Caco-2 (cell line): ENCODE measurements at regions not wholly inside any gene's neighbourhood (a gene's known extent, or its start where the extent isn't known, plus 50 kb on each side); places are given as distances from the start of the nearest gene placed in this dataset.

Experiments
- BruUV-seq: library from RNA; stranded (reverse); fragments of 400-500 nt; replicated peaks from 2 replicates; lab custom pipeline; 2021; lab: Mats Ljungman, UMichigan
- CTCF ChIA-PET: fragments of 300-600 bp; sonication (Branson Sonifier 250); formaldehyde crosslinking; loops from one replicate; lab custom pipeline; 2022; ENCODE audit warnings: antibody characterized with exemption; lab: Charles Lee
- POLR2A ChIA-PET: fragments of 300-600 bp; sonication (Branson Sonifier 250); formaldehyde crosslinking; loops from one replicate; lab custom pipeline; 2022; ENCODE audit warnings: antibody characterized with exemption; lab: Charles Lee
- DNase-seq, 2 experiments: peaks; one replicate each; pipeline versions ENCODE4 v3.0.0 to v3.0.0-alpha.2; 2020 to 2022
- H3K27me3 ChIP-seq: replicated peaks from 2 replicates; pipeline ENCODE4 v1.6.0; 2011; ENCODE audit warnings: low read length; ENCODE audit not compliant: control insufficient read depth, insufficient read depth
- H3K36me3 ChIP-seq: 2 replicates; pipeline ENCODE4 v1.5.1; 2011; ENCODE audit warnings: low read length; ENCODE audit not compliant: control insufficient read depth, insufficient read depth
- H3K4me1 ChIP-seq: fragments of 250-450 bp; sonication (Bioruptor Pico); 2 replicates; pipeline ENCODE4 v1.5.1; 2020; ENCODE audit warnings: mild to moderate bottlenecking
- H3K4me3 ChIP-seq: 2 replicates; pipeline ENCODE4 v1.5.1; 2011; ENCODE audit warnings: low read depth, mild to moderate bottlenecking, control low read depth, low read length
- H3K9me3 ChIP-seq: fragments of 250-450 bp; sonication (Bioruptor Pico); 2 replicates; pipeline ENCODE4 v1.5.1; 2020; ENCODE audit warnings: mild to moderate bottlenecking, moderate library complexity
- H3K27ac Mint-ChIP-seq: one replicate; pipeline ENCODE4 v1.8.0; 2022; ENCODE audit warnings: mixed read lengths; ENCODE audit not compliant: unreplicated experiment
- H3K27me3 Mint-ChIP-seq: one replicate; pipeline ENCODE4 v1.8.0; 2022; ENCODE audit warnings: mixed read lengths; ENCODE audit not compliant: insufficient read depth, unreplicated experiment
- H3K36me3 Mint-ChIP-seq: one replicate; pipeline ENCODE4 v1.8.0; 2022; ENCODE audit warnings: mild to moderate bottlenecking, mixed read lengths; ENCODE audit not compliant: insufficient read depth, unreplicated experiment
- H3K4me1 Mint-ChIP-seq: one replicate; pipeline ENCODE4 v1.8.0; 2022; ENCODE audit warnings: low read depth, mixed read lengths; ENCODE audit not compliant: unreplicated experiment
- H3K4me3 Mint-ChIP-seq: one replicate; pipeline ENCODE4 v1.8.0; 2022; ENCODE audit warnings: mild to moderate bottlenecking, moderate library complexity, mixed read lengths; ENCODE audit not compliant: unreplicated experiment
- H3K9me3 Mint-ChIP-seq: one replicate; pipeline ENCODE4 v1.8.0; 2022; ENCODE audit warnings: mixed read lengths; ENCODE audit not compliant: unreplicated experiment
- intact Hi-C: fragments of 100-400 bp; cut with micrococcal nuclease; formaldehyde crosslinking; loops from one replicate; pipeline ENCODE4 v1.10.0; 2022; ENCODE audit not compliant: unreplicated experiment
- TF ChIP-seq, protein P1 (sequence below), 2 experiments: fragments of 200-600 bp in 1 of 2; IDR thresholded peaks; 1 replicate in 1 of 2; 2 replicates in 1 of 2; pipeline versions ENCODE4 v1.5.1 to v1.8.0; 2011 to 2022; ENCODE audit warnings: antibody characterized with exemption in 1 of 2, control low read depth in 1 of 2, inconsistent platforms in 1 of 2, low read depth in 1 of 2, low read length in 1 of 2, mild to moderate bottlenecking in 1 of 2, moderate library complexity in 1 of 2; ENCODE audit not compliant: insufficient read depth in 1 of 2, severe bottlenecking in 1 of 2, unreplicated experiment in 1 of 2

DNA sequence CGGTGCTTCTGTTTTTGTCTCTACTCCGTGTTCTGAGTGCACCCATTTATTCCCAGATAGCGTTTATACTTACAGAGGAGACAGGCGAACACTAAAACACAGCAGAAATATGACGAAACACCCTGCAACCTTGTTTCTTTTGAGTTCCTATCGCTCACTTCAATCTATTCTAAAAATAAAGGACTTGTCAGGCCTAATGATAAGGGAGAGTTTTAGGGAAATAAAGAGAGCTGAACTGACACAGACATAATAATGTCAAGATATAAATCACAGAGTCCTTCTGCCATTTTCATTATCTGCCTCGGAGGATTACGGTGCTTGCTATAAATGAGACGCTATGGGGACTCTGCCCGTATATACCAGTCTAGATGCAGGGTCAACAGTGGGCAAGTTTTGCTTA lies 659.7 kb upstream of the SALL3 start:
- CTCF ChIA-PET, result no interaction called here

DNA sequence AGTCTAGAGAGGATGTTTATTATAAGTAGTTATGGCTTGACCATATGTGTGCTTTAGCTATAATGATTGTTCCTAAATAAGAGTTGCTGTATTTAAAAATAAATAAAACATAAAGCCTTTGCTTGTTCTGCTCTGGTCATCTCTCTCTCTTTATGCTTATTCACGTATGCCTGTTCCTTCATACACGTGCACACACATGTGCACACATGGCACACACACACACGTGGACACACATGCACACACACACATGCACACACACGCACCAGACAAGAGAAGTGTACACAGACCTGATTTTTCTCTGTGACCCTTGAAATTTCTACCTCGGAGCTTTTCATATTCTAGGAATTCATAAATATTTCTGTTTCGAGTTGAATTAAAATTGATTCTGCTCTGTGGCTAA lies 658.2 kb upstream of the SALL3 start:
- TF ChIP-seq, protein P1, sequence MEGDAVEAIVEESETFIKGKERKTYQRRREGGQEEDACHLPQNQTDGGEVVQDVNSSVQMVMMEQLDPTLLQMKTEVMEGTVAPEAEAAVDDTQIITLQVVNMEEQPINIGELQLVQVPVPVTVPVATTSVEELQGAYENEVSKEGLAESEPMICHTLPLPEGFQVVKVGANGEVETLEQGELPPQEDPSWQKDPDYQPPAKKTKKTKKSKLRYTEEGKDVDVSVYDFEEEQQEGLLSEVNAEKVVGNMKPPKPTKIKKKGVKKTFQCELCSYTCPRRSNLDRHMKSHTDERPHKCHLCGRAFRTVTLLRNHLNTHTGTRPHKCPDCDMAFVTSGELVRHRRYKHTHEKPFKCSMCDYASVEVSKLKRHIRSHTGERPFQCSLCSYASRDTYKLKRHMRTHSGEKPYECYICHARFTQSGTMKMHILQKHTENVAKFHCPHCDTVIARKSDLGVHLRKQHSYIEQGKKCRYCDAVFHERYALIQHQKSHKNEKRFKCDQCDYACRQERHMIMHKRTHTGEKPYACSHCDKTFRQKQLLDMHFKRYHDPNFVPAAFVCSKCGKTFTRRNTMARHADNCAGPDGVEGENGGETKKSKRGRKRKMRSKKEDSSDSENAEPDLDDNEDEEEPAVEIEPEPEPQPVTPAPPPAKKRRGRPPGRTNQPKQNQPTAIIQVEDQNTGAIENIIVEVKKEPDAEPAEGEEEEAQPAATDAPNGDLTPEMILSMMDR (IDR thresholded peaks at IDR 0.05; ENCODE audit: insufficient read depth in 1 of 2, low read depth in 1 of 2, low read length in 1 of 2, severe bottlenecking in 1 of 2, unreplicated experiment in 1 of 2), result no peak
- ChIA-PET CTCF (no interaction called here), POLR2A (no interaction called here)
- no TSS peak for BruUV-seq
- Mint-ChIP-seq H3K4me3 (no peak overlapping the region), H3K27ac (no peak overlapping the region), H3K36me3 (no peaks in the 10 kb centered on the region), H3K4me1 (no peaks in the 10 kb centered on the region), H3K9me3 (no peaks in the 10 kb centered on the region), H3K27me3 (no peaks in the 10 kb centered on the region)
- Histone ChIP-seq H3K9me3 (no peaks in the 10 kb centered on the region), H3K4me3 (no peak overlapping the region), H3K4me1 (no peaks in the 10 kb centered on the region), H3K27me3 (no peaks in the 10 kb centered on the region), H3K36me3 (no peaks in the 10 kb centered on the region)
- intact Hi-C loops, result no loop called here
- no peak for DNase-seq

More for the DNA sequence above, 659.7 kb upstream of the SALL3 start:
- intact Hi-C loops, result no loop called here
- Mint-ChIP-seq H3K9me3 (no peaks in the 10 kb centered on the region), H3K4me1 (no peaks in the 10 kb centered on the region), H3K36me3 (no peaks in the 10 kb centered on the region), H3K27ac (no peak overlapping the region), H3K4me3 (no peak overlapping the region), H3K27me3 (no peaks in the 10 kb centered on the region)
- H3K9me3 ChIP-seq, result no peaks in the 10 kb centered on the region
- DNase-seq, result no peak
- BruUV-seq, result no TSS peak
- POLR2A ChIA-PET, result no interaction called here
- TF ChIP-seq, protein P1 (IDR thresholded peaks at IDR 0.05; ENCODE audit: insufficient read depth in 1 of 2, low read depth in 1 of 2, low read length in 1 of 2, severe bottlenecking in 1 of 2, unreplicated experiment in 1 of 2), result no peak
- no peaks in the 10 kb centered on the region for H3K36me3 ChIP-seq
- no peak overlapping the region for H3K4me3 ChIP-seq
- H3K4me1 ChIP-seq, result no peaks in the 10 kb centered on the region
- no peaks in the 10 kb centered on the region for H3K27me3 ChIP-seq

GRCh38 chr18:78323453-78324197 lies 656.0 kb upstream of the SALL3 start:
- H3K4me3 ChIP-seq, result no peak overlapping the region
- no peak for DNase-seq
- POLR2A ChIA-PET, result no interaction called here
- H3K27me3 ChIP-seq, result no peaks in the 10 kb centered on the region
- Mint-ChIP-seq H3K27ac (no peak overlapping the region), H3K4me3 (no peak overlapping the region), H3K36me3 (no peaks in the 10 kb centered on the region), H3K27me3 (no peaks in the 10 kb centered on the region), H3K4me1 (no peaks in the 10 kb centered on the region), H3K9me3 (no peaks in the 10 kb centered on the region)
- H3K36me3 ChIP-seq, result no peaks in the 10 kb centered on the region
- TF ChIP-seq, protein P1 (IDR thresholded peaks at IDR 0.05; ENCODE audit: insufficient read depth in 1 of 2, low read depth in 1 of 2, low read length in 1 of 2, severe bottlenecking in 1 of 2, unreplicated experiment in 1 of 2), result no peak
- CTCF ChIA-PET, result no interaction called here
- H3K4me1 ChIP-seq, result no peaks in the 10 kb centered on the region
- H3K9me3 ChIP-seq, result no peaks in the 10 kb centered on the region
- intact Hi-C loops, result no loop called here
- BruUV-seq, result no TSS peak
